Central memory CD8-positive, alpha-beta T cell (primary cell): ENCODE measurements at regions not wholly inside any gene's neighbourhood (a gene's known extent, or its start where the extent isn't known, plus 50 kb on each side); places are given as distances from the start of the nearest gene placed in this dataset.

Source experiments
- ATAC-seq: fragments of 150-1000 bp; cut with Tn5 transposase; replicated peaks from 2 replicates; pipeline ENCODE4 v1.10.0; 2022; ENCODE audit warnings: mild to moderate bottlenecking, moderate FRiP score, moderate number of reproducible peaks; ENCODE audit not compliant: poor library complexity, severe bottlenecking; ENCODE audit errors: extremely low read depth
- DNase-seq, 2 donors: peaks; one replicate each; pipeline ENCODE4 v3.0.0; 2021; ENCODE audit warnings: low spot score in 2 of 2
- H3K27ac Mint-ChIP-seq: one replicate; pipeline ENCODE4 v1.8.0; 2022; ENCODE audit warnings: low read depth, mild to moderate bottlenecking, moderate library complexity, mixed read lengths
- H3K27me3 Mint-ChIP-seq: one replicate; pipeline ENCODE4 v1.8.0; 2022; ENCODE audit warnings: mixed read lengths
- H3K36me3 Mint-ChIP-seq: one replicate; pipeline ENCODE4 v1.8.0; 2022; ENCODE audit warnings: mild to moderate bottlenecking, moderate library complexity, mixed read lengths; ENCODE audit not compliant: insufficient read depth
- H3K4me1 Mint-ChIP-seq: one replicate; pipeline ENCODE4 v1.8.0; 2022; ENCODE audit warnings: mixed read lengths
- H3K4me3 Mint-ChIP-seq: one replicate; pipeline ENCODE4 v1.8.0; 2022; ENCODE audit warnings: mild to moderate bottlenecking, moderate library complexity, mixed read lengths
- H3K9me3 Mint-ChIP-seq: one replicate; pipeline ENCODE4 v1.8.0; 2022; ENCODE audit warnings: mixed read lengths

DNA sequence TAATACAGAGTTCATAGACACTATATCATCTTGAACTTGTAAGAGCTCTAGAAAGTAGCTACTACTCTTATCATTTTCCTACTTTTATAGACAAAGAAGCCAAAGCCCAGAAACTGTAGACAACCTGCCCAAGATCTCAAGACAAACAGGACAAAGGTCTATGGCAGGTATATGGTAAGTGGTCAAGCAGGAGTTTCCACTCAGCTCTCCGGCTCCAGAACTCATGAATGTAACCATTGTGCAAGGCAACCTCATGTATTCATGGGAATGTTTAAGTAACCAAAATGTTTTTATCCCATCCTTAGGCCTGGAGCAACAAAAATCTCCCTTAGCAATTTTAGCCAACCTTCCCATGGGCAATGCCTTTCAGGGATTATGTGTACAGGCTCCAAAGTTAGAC lies 163.4 kb upstream of the PUM3 start:
- no peak for ATAC-seq
- Mint-ChIP-seq H3K4me1 (no peaks in the 10 kb centered on the region), H3K9me3 (peaks cover 11% of the 10 kb centered on the region), H3K27ac (no peak overlapping the region), H3K27me3 (peaks cover 11% of the 10 kb centered on the region), H3K4me3 (no peak overlapping the region), H3K36me3 (peaks cover 4% of the 10 kb centered on the region)
- no peak for DNase-seq

DNA sequence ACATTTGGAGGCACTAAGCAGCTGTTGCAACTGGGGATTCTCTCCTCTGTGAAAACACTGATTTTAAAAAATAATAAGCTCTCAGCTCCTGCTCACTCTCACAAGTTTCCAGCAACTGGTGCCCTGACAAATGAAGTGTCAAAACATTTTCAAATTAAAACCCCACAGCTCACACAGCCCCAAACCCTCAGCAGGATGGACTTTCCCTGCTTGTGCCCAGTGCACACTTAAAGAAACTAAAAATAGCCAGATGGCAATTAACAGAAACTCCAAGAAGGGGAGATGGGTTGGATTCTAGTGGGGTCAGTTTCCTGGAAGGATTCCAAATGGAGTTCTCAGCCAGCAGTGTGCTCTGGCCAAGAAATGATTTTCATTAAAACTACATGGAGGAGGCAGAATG lies 163.0 kb upstream of the PUM3 start:
- Mint-ChIP-seq H3K4me1 (no peaks in the 10 kb centered on the region), H3K36me3 (peaks cover 4% of the 10 kb centered on the region), H3K9me3 (peaks cover 11% of the 10 kb centered on the region), H3K27ac (no peak overlapping the region), H3K27me3 (peaks cover 11% of the 10 kb centered on the region), H3K4me3 (no peak overlapping the region)
- DNase-seq = no peak
- no peak for ATAC-seq

DNA sequence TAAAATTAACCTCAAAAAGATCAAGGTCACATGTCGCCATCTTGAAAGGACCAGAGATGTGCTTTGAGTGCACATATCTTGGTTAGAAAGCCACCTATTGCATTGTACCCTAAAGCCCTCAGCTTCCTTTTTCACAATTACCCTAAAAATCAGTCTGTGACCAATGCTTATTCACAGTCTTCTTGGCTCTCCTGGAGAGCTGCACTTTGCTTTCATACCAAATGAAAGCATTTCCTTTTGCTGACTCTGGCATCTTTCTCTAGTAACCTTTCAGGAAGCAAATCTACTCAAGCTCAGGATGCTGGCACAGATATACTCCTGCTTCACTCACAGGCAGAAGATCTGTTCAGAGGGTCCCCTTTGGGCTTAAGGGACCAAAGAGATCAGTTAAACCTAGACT lies 160.7 kb upstream of the PUM3 start:
- Mint-ChIP-seq H3K4me1 (no peaks in the 10 kb centered on the region), H3K36me3 (peaks cover 4% of the 10 kb centered on the region), H3K27ac (no peak overlapping the region), H3K4me3 (no peak overlapping the region), H3K9me3 (peaks cover 5% of the 10 kb centered on the region), H3K27me3 (peaks cover 11% of the 10 kb centered on the region)
- DNase-seq = no peak
- ATAC-seq = no peak

DNA sequence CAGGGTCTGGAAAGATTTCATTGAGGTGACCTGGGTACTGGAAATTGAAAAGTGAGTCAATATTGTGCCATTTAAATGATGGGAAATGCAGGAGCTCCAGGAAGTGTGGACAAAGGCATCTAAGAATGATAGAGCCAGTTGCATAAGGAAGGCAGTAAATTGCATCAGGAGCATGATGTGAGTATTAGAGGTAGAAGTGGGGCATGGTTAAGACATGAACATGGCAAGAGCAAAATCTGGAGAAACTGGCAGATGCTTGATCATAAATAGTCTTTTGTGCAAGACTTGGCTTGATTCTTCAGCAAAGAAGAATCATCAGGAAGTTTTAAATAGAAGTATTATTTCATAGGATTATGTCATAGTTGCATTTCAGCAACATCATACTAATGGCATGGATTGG lies 157.4 kb upstream of the PUM3 start:
- no peaks in the 10 kb centered on the region for H3K4me1 Mint-ChIP-seq
- DNase-seq (no peak), ATAC-seq (no peak)
- H3K36me3 Mint-ChIP-seq = peaks cover 4% of the 10 kb centered on the region
- no peak overlapping the region for H3K27ac Mint-ChIP-seq
- H3K9me3 Mint-ChIP-seq = peaks cover 10% of the 10 kb centered on the region
- no peaks in the 10 kb centered on the region for H3K27me3 Mint-ChIP-seq
- H3K4me3 Mint-ChIP-seq = no peak overlapping the region

DNA sequence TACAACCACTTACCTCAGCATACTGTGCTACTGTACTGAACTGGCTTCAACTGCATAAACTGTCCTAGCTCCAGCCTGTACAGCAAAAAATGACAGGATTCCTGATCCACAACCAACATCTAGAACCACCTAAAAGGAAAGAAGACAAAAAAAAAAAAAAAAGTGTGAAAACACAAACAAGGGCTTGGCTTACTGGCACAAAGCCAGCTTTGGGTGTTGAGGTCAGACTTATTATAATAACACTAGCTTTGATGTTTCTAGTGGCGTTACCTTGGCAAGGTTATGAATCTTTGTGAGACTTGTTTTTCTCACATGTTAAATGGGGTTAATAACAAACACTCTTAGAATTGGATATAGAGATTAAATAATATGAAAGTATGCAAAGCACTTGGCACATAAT lies 148.5 kb upstream of the PUM3 start:
- Mint-ChIP-seq H3K4me1 (no peaks in the 10 kb centered on the region), H3K9me3 (peaks cover 4% of the 10 kb centered on the region), H3K27me3 (peaks cover 8% of the 10 kb centered on the region), H3K36me3 (no peaks in the 10 kb centered on the region), H3K4me3 (no peak overlapping the region), H3K27ac (no peak overlapping the region)
- no peak for DNase-seq
- no peak for ATAC-seq

DNA sequence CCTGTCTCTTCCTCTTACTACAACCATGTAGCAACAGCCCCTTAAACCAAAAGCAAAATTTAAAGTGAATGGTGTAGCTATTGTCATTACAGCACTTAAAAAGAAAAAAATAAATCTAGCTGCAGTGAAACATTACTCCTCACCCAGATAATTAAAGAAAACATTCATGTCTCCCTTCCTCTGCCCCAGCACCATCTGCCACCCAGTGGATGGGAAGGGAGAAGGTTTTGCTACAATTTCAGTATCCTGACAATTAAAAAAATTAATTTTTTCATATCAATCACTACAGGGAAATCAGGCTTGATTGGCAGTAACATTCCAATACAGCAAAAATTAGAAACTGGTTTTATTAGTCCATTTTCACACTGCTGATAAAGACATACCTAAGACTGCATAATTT lies 147.4 kb upstream of the PUM3 start:
- Mint-ChIP-seq H3K27ac (no peak overlapping the region), H3K9me3 (no peaks in the 10 kb centered on the region), H3K36me3 (no peaks in the 10 kb centered on the region), H3K4me3 (no peak overlapping the region), H3K27me3 (peaks cover 16% of the 10 kb centered on the region), H3K4me1 (no peaks in the 10 kb centered on the region)
- DNase-seq (no peak), ATAC-seq (no peak)

DNA sequence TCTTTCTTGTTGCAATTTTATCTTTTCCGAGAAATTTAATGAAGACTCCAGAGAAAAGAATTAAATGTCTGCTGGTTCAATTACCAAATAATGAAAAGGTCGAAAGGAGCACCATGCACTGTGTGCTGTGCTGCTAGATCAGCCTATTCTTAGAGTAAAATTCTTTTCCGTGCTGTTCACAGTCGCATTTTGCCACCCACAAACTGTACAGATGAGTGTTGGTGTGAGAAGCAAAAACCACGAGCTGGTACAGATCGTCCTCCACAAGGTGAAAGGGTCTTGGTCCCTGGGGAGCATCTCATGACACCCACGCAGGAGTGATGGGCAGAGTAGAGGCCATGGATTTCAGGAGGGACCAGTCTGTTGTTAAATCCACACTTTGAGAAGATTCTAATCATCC lies 143.8 kb upstream of the PUM3 start:
- Mint-ChIP-seq H3K36me3 (no peaks in the 10 kb centered on the region), H3K27me3 (peaks cover 16% of the 10 kb centered on the region), H3K4me3 (no peak overlapping the region), H3K4me1 (no peaks in the 10 kb centered on the region), H3K27ac (no peak overlapping the region), H3K9me3 (no peaks in the 10 kb centered on the region)
- ATAC-seq = no peak
- DNase-seq = no peak

DNA sequence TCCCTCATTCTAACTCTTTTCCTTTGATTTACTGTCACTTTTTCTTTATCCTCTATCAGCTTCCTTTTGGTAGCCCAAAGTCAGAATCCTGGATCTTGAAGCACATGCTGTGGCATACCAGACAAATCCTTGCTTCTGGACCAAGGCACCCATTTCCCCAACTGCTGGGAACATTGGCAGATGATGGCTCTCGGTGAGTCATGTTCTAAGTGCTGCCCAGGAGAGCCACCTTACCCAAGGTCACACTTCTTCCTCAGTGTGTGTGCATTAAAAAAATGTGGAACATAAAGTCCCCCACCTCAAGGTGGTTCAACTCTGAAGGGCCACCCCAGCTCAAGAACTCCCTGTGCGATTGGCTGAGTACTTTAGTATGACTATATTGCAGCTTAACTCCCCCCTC lies 141.4 kb upstream of the PUM3 start:
- ATAC-seq = no peak
- Mint-ChIP-seq H3K9me3 (no peaks in the 10 kb centered on the region), H3K27ac (no peak overlapping the region), H3K4me1 (no peaks in the 10 kb centered on the region), H3K4me3 (no peak overlapping the region), H3K36me3 (no peaks in the 10 kb centered on the region), H3K27me3 (peaks cover 16% of the 10 kb centered on the region)
- DNase-seq = no peak

DNA sequence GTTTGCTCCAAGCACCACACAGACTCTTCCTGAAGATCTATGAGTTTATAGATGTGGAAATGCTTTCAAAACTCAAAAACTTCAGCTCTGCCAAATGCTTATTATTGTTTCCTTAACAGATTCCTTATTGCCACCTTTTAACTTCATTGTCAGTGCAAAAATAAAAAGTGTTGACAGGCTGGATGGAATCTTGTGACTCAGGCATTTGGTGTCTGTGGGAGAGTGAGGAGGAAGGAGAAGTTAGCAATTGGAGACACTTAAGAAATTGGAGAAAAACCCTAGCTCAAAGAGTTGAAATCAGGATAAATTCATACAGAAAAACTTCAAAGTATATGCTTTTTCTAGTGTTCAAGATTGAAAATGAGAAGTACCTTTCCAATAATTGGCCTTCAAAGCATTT lies 140.6 kb upstream of the PUM3 start:
- no peaks in the 10 kb centered on the region for H3K4me1 Mint-ChIP-seq
- H3K27ac Mint-ChIP-seq = no peak overlapping the region
- ATAC-seq (no peak), DNase-seq (no peak)
- H3K4me3 Mint-ChIP-seq = no peak overlapping the region
- peaks cover 16% of the 10 kb centered on the region for H3K27me3 Mint-ChIP-seq
- no peaks in the 10 kb centered on the region for H3K36me3 Mint-ChIP-seq
- H3K9me3 Mint-ChIP-seq = no peaks in the 10 kb centered on the region

DNA sequence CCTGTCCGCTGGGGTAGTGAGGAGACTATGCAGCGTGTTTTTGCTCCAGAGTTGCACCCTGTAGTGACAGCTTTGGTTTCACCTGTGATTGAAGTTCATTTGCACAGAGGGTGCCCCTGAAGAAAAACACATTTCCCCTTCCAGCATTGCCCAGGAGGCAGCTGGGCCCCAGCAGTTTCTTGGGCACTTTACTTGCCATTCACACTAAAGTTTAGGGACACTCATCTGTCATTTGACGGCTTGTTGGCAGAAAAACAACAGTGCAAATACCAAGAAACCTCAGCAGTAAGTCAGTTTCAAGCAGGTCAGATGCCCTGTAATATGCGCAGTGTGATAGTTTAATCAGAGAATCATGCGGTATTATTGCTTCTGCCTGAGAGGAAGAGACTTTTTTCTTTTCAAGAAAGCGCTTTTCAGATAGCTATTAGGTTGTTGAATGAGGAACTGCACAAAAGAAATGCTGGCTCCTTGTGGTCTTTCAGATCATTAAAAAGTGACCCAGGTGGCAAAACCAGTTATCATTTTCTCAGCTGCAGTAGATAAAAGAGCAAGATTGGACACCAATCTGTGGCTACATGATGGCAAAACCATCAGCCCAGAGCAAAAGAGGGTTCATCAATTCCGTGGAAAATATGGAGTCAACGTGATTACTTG lies 136.2 kb upstream of the PUM3 start:
- H3K27me3 Mint-ChIP-seq = no peaks in the 10 kb centered on the region
- H3K9me3 Mint-ChIP-seq = no peaks in the 10 kb centered on the region
- no peaks in the 10 kb centered on the region for H3K4me1 Mint-ChIP-seq
- H3K4me3 Mint-ChIP-seq = no peak overlapping the region
- ATAC-seq (no peak), DNase-seq (no peak)
- no peak overlapping the region for H3K27ac Mint-ChIP-seq
- H3K36me3 Mint-ChIP-seq = no peaks in the 10 kb centered on the region

DNA sequence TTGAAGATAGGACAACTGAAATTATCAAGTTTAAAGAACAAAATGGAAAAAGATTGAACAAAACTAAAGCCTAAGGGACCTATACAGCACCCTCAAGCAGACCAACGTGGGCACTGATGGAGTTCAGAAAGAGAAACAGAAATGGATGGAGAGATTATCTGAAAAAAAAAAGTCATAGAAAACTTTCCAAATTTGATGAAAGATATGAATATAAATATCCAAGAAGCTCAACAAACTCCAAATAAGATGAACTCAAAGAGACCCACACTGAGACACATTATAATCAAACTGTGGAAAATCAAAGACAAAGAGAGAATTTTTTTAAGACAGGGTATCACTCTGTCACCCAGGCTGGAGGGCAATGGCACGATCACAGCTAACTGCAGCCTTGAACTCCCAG lies 128.6 kb upstream of the PUM3 start:
- no peak overlapping the region for H3K4me3 Mint-ChIP-seq
- no peaks in the 10 kb centered on the region for H3K36me3 Mint-ChIP-seq
- ATAC-seq (no peak), DNase-seq (no peak)
- H3K27ac Mint-ChIP-seq = no peak overlapping the region
- H3K4me1 Mint-ChIP-seq = no peaks in the 10 kb centered on the region
- peaks cover 29% of the 10 kb centered on the region for H3K27me3 Mint-ChIP-seq
- no peaks in the 10 kb centered on the region for H3K9me3 Mint-ChIP-seq

DNA sequence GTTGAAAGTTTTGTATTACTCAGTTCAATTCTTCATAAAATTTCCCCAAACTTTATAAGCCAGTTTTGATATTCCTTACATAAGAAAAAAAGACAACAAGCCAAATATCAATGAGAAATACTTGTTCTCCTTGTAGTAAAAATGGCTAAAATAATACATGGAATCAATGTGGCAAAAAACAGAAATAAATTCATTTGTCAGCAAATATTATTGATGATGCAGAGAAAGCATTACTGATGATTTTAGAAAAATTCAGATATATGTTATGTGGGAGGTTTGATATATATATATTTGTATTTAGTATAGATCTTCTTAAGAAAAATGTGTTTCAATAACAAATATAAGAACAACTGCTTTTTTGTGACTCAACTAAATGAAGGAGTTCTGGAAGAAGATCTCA lies 127.0 kb upstream of the PUM3 start:
- no peak for DNase-seq
- Mint-ChIP-seq H3K4me3 (no peak overlapping the region), H3K27ac (no peak overlapping the region), H3K4me1 (no peaks in the 10 kb centered on the region), H3K27me3 (peaks cover 29% of the 10 kb centered on the region), H3K9me3 (no peaks in the 10 kb centered on the region), H3K36me3 (no peaks in the 10 kb centered on the region)
- ATAC-seq = no peak

DNA sequence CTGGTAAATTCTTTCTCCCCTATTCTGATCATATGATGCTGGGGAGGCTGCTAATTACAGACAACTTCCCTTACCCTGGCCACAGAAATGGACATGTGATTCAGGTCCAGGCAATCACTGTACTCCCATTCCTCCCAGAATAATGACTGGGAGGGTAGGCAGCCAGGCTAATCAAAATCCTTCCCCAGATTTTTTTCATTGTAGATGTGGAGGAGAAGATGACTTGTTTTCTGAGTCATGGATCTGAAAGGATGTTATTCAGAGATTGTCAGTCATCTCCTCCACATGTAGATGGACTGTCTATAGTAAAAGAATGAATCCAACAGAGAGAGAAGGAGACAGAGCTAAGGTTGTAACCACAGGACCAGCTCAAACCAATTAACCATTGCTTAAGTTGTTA lies 123.9 kb upstream of the PUM3 start:
- H3K9me3 Mint-ChIP-seq = no peaks in the 10 kb centered on the region
- H3K27ac Mint-ChIP-seq = no peak overlapping the region
- H3K27me3 Mint-ChIP-seq = peaks cover 50% of the 10 kb centered on the region
- no peak for ATAC-seq
- H3K4me3 Mint-ChIP-seq = no peak overlapping the region
- H3K4me1 Mint-ChIP-seq = no peaks in the 10 kb centered on the region
- no peak for DNase-seq
- H3K36me3 Mint-ChIP-seq = no peaks in the 10 kb centered on the region
